H54 (cell line): ENCODE measurements at regions not wholly inside any gene's neighbourhood (a gene's known extent, or its start where the extent isn't known, plus 50 kb on each side); places are given as distances from the start of the nearest gene placed in this dataset.
"Not testable (repeated sequence)": the region's sequence is repeated elsewhere in the genome, so short reads cannot be mapped to it uniquely, and the experiment has no call there.

Source experiments
- DNase-seq: peaks from one replicate; pipeline ENCODE4 v3.0.0; 2011; ENCODE audit warnings: low spot score, mixed read lengths; ENCODE audit not compliant: insufficient read length
- FAIRE-seq: peaks from 3 replicates; lab custom pipeline; 2011; peaks lifted over from hg19 to GRCh38; lab: Jason Lieb, UNC
- POLR2A ChIP-seq: IDR thresholded peaks from 2 replicates; pipeline ENCODE4 v1.6.1; 2011; ENCODE audit warnings: low read depth, mild to moderate bottlenecking, low read length

- DNase-seq: no peak
- FAIRE-seq: no peak
- TF ChIP-seq POLR2A: no peak
Observed at GRCh38 chr3:17909714-17910113, 167.3 kb upstream of the TBC1D5 start.

- TF ChIP-seq POLR2A: no peak
- DNase-seq: no peak
- FAIRE-seq: no peak
Observed at GRCh38 chr3:17908399-17909191, 166.2 kb upstream of the TBC1D5 start.

GRCh38 chr3:17905996-17906395 lies 163.6 kb upstream of the TBC1D5 start:
- FAIRE-seq: no peak
- no peak for TF ChIP-seq POLR2A
- DNase-seq: no peak

- DNase-seq (no peak), FAIRE-seq (no peak)
- TF ChIP-seq POLR2A: no peak
Observed at GRCh38 chr3:17901893-17902292, 159.5 kb upstream of the TBC1D5 start.

GRCh38 chr3:17894434-17895060 lies 152.1 kb upstream of the TBC1D5 start:
- TF ChIP-seq POLR2A: no peak
- DNase-seq: no peak
- FAIRE-seq: peak; percentile 88

- FAIRE-seq: peak; percentile 88
- DNase-seq: no peak
- TF ChIP-seq POLR2A: no peak
Observed at GRCh38 chr3:17891139-17891856, 148.9 kb upstream of the TBC1D5 start.

GRCh38 chr3:17885986-17886385 lies 143.6 kb upstream of the TBC1D5 start:
- DNase-seq (no peak), FAIRE-seq (no peak)
- no peak for TF ChIP-seq POLR2A

- DNase-seq: no peak
- TF ChIP-seq POLR2A: no peak
- no peak for FAIRE-seq
Observed at GRCh38 chr3:17882981-17883380, 140.6 kb upstream of the TBC1D5 start.

GRCh38 chr3:17877299-17877698 lies 134.9 kb upstream of the TBC1D5 start:
- DNase-seq: no peak
- FAIRE-seq: no peak
- no peak for TF ChIP-seq POLR2A

GRCh38 chr3:17874636-17875035 lies 132.2 kb upstream of the TBC1D5 start:
- no peak for FAIRE-seq
- DNase-seq: no peak
- no peak for TF ChIP-seq POLR2A

GRCh38 chr3:17872457-17872856 lies 130.0 kb upstream of the TBC1D5 start:
- no peak for FAIRE-seq

GRCh38 chr3:17865631-17866030 lies 123.2 kb upstream of the TBC1D5 start:
- no peak for FAIRE-seq
- TF ChIP-seq POLR2A: no peak
- DNase-seq: no peak

More at GRCh38 chr3:17872457-17872856, 130.0 kb upstream of the TBC1D5 start:
- no peak for DNase-seq
- TF ChIP-seq POLR2A: no peak

- TF ChIP-seq POLR2A: no peak
- FAIRE-seq: no peak
- no peak for DNase-seq
Observed at GRCh38 chr3:17861476-17861875, 119.0 kb upstream of the TBC1D5 start.

GRCh38 chr3:17860840-17861471 lies 118.5 kb upstream of the TBC1D5 start:
- not testable (repeated sequence) for DNase-seq, FAIRE-seq
